ENCODE measurements at regions not wholly inside any gene's neighbourhood (a gene's known extent, or its start where the extent isn't known, plus 50 kb on each side); places are given as distances from the start of the nearest gene placed in this dataset.

- no peak for TF ChIP-seq CTCF (conservative IDR thresholded peaks at IDR 0.05 in 1 of 2, IDR thresholded peaks at IDR 0.05 in 1 of 2; ENCODE audit: low read depth in 1 of 2, low read length in 2 of 2)
- TF ChIP-seq EZH2 (IDR thresholded peaks at IDR 0.05; ENCODE audit: low read length, missing control alignments): no peak
- no peak overlapping the region for H3K27ac ChIP-seq (ENCODE audit: insufficient read depth, low read length)
- H2AFZ ChIP-seq (ENCODE audit: low read length): no peak overlapping the region
- no peak overlapping the region for H3K4me2 ChIP-seq (ENCODE audit: extremely low read depth, insufficient read depth, low read length)
- no peaks in the 10 kb centered on the region for H3K4me1 ChIP-seq (ENCODE audit: control insufficient read depth, extremely low read depth, insufficient read depth, low read length)
- H4K20me1 ChIP-seq (ENCODE audit: control insufficient read depth, extremely low read depth, insufficient read depth, low read length): no peaks in the 10 kb centered on the region
- H3K9me3 ChIP-seq (ENCODE audit: control insufficient read depth, insufficient read depth, low read depth, low read length): no peaks in the 10 kb centered on the region
- H3K79me2 ChIP-seq (ENCODE audit: control insufficient read depth, insufficient read depth, low read length): no peaks in the 10 kb centered on the region
- H3K36me3 ChIP-seq (ENCODE audit: control insufficient read depth, insufficient read depth, low read length): no peaks in the 10 kb centered on the region
- DNase-seq (ENCODE audit: low read depth in 2 of 2): no peak
- H3K9ac ChIP-seq (ENCODE audit: insufficient read depth, low read length): no peak overlapping the region
- peaks cover 2% of the 10 kb centered on the region for H3K27me3 ChIP-seq (ENCODE audit: control insufficient read depth, insufficient read depth, low read length)
- no peak overlapping the region for H3K4me3 ChIP-seq (replicated peaks in 1 of 4; ENCODE audit: control extremely low read depth in 1 of 4, insufficient read depth in 1 of 4, low read depth in 3 of 4, low read length in 4 of 4)
Measured at GRCh38 chr9:86768020-86768419, 179.3 kb downstream of the GAS1 start.

- Histone ChIP-seq H3K4me2 (ENCODE audit: extremely low read depth, insufficient read depth, low read length) (no peak overlapping the region), H4K20me1 (ENCODE audit: control insufficient read depth, extremely low read depth, insufficient read depth, low read length) (no peaks in the 10 kb centered on the region), H3K27ac (ENCODE audit: insufficient read depth, low read length) (no peak overlapping the region), H3K4me3 (replicated peaks in 1 of 4; ENCODE audit: control extremely low read depth in 1 of 4, insufficient read depth in 1 of 4, low read depth in 3 of 4, low read length in 4 of 4) (no peak overlapping the region), H3K36me3 (ENCODE audit: control insufficient read depth, insufficient read depth, low read length) (no peaks in the 10 kb centered on the region), H3K4me1 (ENCODE audit: control insufficient read depth, extremely low read depth, insufficient read depth, low read length) (no peaks in the 10 kb centered on the region), H3K27me3 (ENCODE audit: control insufficient read depth, insufficient read depth, low read length) (peaks cover 2% of the 10 kb centered on the region), H3K9me3 (ENCODE audit: control insufficient read depth, insufficient read depth, low read depth, low read length) (no peaks in the 10 kb centered on the region), H3K79me2 (ENCODE audit: control insufficient read depth, insufficient read depth, low read length) (no peaks in the 10 kb centered on the region), H3K9ac (ENCODE audit: insufficient read depth, low read length) (no peak overlapping the region), H2AFZ (ENCODE audit: low read length) (no peak overlapping the region)
- TF ChIP-seq CTCF (conservative IDR thresholded peaks at IDR 0.05 in 1 of 2, IDR thresholded peaks at IDR 0.05 in 1 of 2; ENCODE audit: low read depth in 1 of 2, low read length in 2 of 2): no peak
- DNase-seq (ENCODE audit: low read depth in 2 of 2): peak in 1 of 2 donors; percentile 54
Measured at GRCh38 chr9:86767373-86767772, 179.9 kb downstream of the GAS1 start.

GRCh38 chr9:86766912-86767311 lies 180.4 kb downstream of the GAS1 start:
- no peak overlapping the region for H3K4me2 ChIP-seq (ENCODE audit: extremely low read depth, insufficient read depth, low read length)
- H3K9ac ChIP-seq (ENCODE audit: insufficient read depth, low read length): no peak overlapping the region
- no peak overlapping the region for H3K4me3 ChIP-seq (replicated peaks in 1 of 4; ENCODE audit: control extremely low read depth in 1 of 4, insufficient read depth in 1 of 4, low read depth in 3 of 4, low read length in 4 of 4)
- H3K79me2 ChIP-seq (ENCODE audit: control insufficient read depth, insufficient read depth, low read length): no peaks in the 10 kb centered on the region
- no peak overlapping the region for H2AFZ ChIP-seq (ENCODE audit: low read length)
- TF ChIP-seq CTCF (conservative IDR thresholded peaks at IDR 0.05 in 1 of 2, IDR thresholded peaks at IDR 0.05 in 1 of 2; ENCODE audit: low read depth in 1 of 2, low read length in 2 of 2) (no peak), EZH2 (IDR thresholded peaks at IDR 0.05; ENCODE audit: low read length, missing control alignments) (no peak)
- no peaks in the 10 kb centered on the region for H3K9me3 ChIP-seq (ENCODE audit: control insufficient read depth, insufficient read depth, low read depth, low read length)
- peaks cover 2% of the 10 kb centered on the region for H3K27me3 ChIP-seq (ENCODE audit: control insufficient read depth, insufficient read depth, low read length)
- H3K4me1 ChIP-seq (ENCODE audit: control insufficient read depth, extremely low read depth, insufficient read depth, low read length): no peaks in the 10 kb centered on the region
- DNase-seq (ENCODE audit: low read depth in 2 of 2): peak; percentile 34 to 97
- no peak overlapping the region for H3K27ac ChIP-seq (ENCODE audit: insufficient read depth, low read length)
- no peaks in the 10 kb centered on the region for H3K36me3 ChIP-seq (ENCODE audit: control insufficient read depth, insufficient read depth, low read length)
- no peaks in the 10 kb centered on the region for H4K20me1 ChIP-seq (ENCODE audit: control insufficient read depth, extremely low read depth, insufficient read depth, low read length)

Data from fibroblast of lung (primary cell).